ENCODE measurements at regions not wholly inside any gene's neighbourhood (a gene's known extent, or its start where the extent isn't known, plus 50 kb on each side); places are given as distances from the start of the nearest gene placed in this dataset.

- TF ChIP-seq GATA3 (IDR thresholded peaks at IDR 0.05; ENCODE audit: low read depth, low read length) (no peak), GATA2 (IDR thresholded peaks at IDR 0.05; ENCODE audit: low read depth, low read length) (no peak)
Observed at GRCh38 chr13:70249332-70250064, 141.2 kb upstream of the KLHL1 start.

DNA sequence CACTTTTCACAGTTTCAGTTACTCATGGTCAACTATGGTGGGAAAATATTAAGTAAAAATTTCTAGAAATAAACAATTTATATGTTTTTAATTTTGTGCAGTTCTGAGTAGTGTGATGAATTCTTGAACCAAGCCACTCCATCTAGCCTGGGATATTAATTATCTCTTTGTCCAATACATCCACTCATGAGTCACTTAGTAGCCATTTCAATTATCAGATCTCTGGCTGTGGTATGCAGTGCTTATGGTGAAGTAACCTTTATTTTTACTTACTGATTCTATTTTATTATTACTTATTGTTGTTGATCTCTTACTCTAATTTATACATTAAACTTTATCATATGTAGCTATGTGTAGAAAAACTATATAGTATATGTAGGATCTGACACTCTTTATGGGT lies 128.9 kb upstream of the KLHL1 start:
- TF ChIP-seq GATA3 (IDR thresholded peaks at IDR 0.05; ENCODE audit: low read depth, low read length) (no peak), GATA2 (IDR thresholded peaks at IDR 0.05; ENCODE audit: low read depth, low read length) (no peak)

DNA sequence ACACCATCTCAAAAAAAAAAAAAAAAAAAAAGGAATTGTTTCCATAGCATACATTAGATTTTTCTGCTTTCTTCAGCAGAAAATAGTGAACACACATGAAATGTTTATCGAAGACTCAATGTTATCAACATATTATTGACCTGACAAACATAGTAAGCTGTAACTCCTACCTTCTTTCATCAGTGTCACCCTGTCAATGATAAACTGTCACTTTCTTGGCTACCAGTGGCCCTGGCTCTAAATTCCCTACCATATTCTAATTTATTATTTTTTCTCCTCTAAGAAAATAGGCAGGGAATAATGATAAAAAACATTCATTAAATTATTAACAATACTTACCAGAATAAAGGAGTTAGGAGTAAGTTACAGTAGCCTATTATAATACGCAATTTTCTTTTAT lies 127.3 kb upstream of the KLHL1 start:
- TF ChIP-seq GATA3 (IDR thresholded peaks at IDR 0.05; ENCODE audit: low read depth, low read length), result no peak
- TF ChIP-seq GATA2 (IDR thresholded peaks at IDR 0.05; ENCODE audit: low read depth, low read length), result no peak

DNA sequence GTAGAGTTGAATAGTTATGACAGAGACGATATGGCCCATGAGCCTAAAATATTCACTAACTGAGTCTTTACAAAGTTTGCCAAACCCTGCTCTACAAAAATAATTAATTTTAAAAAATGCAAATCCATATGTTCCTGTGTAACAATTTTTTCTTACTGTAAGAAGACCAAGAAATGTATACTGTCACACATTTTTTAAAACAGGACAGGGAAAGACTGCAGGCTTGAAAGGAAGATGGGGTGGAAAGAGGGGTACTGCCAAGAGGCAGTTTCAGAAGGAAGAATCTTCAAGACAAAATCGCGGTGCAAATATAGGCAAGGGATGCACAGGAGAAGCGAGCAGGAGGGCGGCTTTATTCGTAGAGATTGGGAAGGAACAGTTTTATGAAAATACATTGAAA lies 115.7 kb upstream of the KLHL1 start:
- TF ChIP-seq GATA2 (IDR thresholded peaks at IDR 0.05; ENCODE audit: low read depth, low read length) (no peak), GATA3 (IDR thresholded peaks at IDR 0.05; ENCODE audit: low read depth, low read length) (no peak)

DNA sequence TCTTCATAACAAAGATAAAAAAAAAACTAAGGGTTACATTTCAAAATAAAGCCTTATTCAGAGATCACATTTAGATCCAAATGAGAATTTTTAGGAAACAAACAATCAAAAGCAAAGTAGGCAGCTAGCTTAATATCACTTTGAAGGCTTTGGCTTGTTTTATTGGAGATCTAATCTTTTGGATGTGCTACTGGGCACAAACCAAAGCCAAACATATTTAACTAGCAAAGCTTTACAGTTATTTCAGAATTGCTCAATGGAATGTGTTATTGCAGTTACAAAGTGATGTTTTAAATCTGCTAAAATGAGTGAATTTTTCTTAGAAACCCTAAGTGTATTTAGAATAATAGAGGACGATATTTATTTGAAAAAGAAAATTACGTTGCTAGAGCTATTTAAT lies 114.7 kb upstream of the KLHL1 start:
- TF ChIP-seq GATA3 (IDR thresholded peaks at IDR 0.05; ENCODE audit: low read depth, low read length), result no peak
- TF ChIP-seq GATA2 (IDR thresholded peaks at IDR 0.05; ENCODE audit: low read depth, low read length), result no peak

- TF ChIP-seq GATA3 (IDR thresholded peaks at IDR 0.05; ENCODE audit: low read depth, low read length) (no peak), GATA2 (IDR thresholded peaks at IDR 0.05; ENCODE audit: low read depth, low read length) (no peak)
Observed at GRCh38 chr13:70218618-70219017, 110.4 kb upstream of the KLHL1 start.

- TF ChIP-seq GATA2 (IDR thresholded peaks at IDR 0.05; ENCODE audit: low read depth, low read length) (no peak), GATA3 (IDR thresholded peaks at IDR 0.05; ENCODE audit: low read depth, low read length) (no peak)
Observed at GRCh38 chr13:70206671-70207070, 98.4 kb upstream of the KLHL1 start.

- no peak for TF ChIP-seq GATA3 (IDR thresholded peaks at IDR 0.05; ENCODE audit: low read depth, low read length)
- TF ChIP-seq GATA2 (IDR thresholded peaks at IDR 0.05; ENCODE audit: low read depth, low read length), result no peak
Observed at GRCh38 chr13:70203661-70204229, 95.5 kb upstream of the KLHL1 start.

DNA sequence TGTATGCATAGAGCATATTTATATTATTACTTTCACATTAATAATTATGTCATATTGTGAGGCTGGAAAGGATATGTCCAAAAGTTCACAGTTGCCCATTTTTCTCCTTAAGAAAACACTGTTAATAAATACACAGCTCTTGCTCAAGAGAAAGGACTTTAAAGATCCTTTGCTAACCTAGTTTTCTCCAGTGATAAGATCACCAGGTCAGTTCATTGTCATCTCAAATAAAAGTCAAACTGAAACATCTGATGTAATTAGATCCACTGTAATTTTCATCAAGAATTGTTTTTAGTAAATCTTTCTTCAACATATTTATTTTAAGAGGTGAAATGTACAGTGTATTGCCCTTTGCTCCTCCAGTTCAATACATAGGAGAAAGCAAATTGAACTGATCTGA lies 82.8 kb upstream of the KLHL1 start:
- TF ChIP-seq GATA3 (IDR thresholded peaks at IDR 0.05; ENCODE audit: low read depth, low read length) (no peak), GATA2 (IDR thresholded peaks at IDR 0.05; ENCODE audit: low read depth, low read length) (no peak)

- TF ChIP-seq GATA3 (IDR thresholded peaks at IDR 0.05; ENCODE audit: low read depth, low read length), result no peak
- no peak for TF ChIP-seq GATA2 (IDR thresholded peaks at IDR 0.05; ENCODE audit: low read depth, low read length)
Observed at GRCh38 chr13:70189981-70190380, 81.7 kb upstream of the KLHL1 start.

DNA sequence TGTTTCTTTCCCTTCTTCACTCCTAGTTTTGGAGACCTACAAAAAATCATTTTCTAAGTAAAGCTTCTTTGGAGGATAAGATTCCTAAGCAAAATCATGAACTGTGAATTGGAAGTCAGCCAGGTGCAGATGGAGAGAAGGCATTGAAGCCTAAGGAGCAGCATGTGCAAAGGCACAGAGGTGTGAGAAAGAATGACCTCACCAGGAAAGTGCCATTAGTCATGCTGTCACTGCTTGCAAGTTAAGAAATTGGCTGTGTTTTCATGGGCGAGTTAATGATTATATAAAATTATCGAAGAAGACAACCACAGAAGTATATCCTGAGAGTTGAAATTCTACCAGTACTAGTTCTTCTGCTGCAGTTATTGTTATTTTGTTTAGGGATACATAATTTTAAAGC lies 80.3 kb upstream of the KLHL1 start:
- TF ChIP-seq GATA2 (IDR thresholded peaks at IDR 0.05; ENCODE audit: low read depth, low read length), result no peak
- no peak for TF ChIP-seq GATA3 (IDR thresholded peaks at IDR 0.05; ENCODE audit: low read depth, low read length)

DNA sequence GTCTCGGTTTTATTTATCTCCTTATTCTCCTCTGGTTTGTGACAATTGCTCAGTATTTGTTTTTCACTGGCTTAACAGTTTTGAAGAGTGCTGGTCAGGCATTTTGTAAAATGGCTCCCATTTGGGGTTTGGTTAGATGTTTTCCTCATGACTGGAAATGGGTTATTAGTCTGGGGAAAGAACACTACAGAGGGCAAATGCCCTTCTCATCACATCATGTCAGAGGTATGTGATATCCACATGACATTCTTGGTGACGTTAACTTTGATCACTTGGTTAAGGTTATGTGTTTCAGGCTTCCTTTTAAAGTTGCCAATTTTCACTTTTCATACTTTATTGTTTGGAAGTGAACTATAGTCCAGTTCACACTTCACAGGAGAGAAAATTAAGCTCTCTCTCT lies 74.8 kb upstream of the KLHL1 start:
- no peak for TF ChIP-seq GATA2 (IDR thresholded peaks at IDR 0.05; ENCODE audit: low read depth, low read length)
- no peak for TF ChIP-seq GATA3 (IDR thresholded peaks at IDR 0.05; ENCODE audit: low read depth, low read length)
